SK-N-SH (cell line): ENCODE measurements at regions not wholly inside any gene's neighbourhood (a gene's known extent, or its start where the extent isn't known, plus 50 kb on each side); places are given as distances from the start of the nearest gene placed in this dataset.

Source experiments
- CTCF ChIA-PET: fragments of 300-600, 350-600 bp; formaldehyde crosslinking; extraction: SDS; loops from one replicate; lab custom pipeline; 2021; lab: Yijun Ruan, JAX
- POLR2A ChIA-PET: fragments of 350-600 bp; sonication (Branson Sonifier 250); formaldehyde crosslinking; extraction: SDS; loops from one replicate; lab custom pipeline; 2020; ENCODE audit warnings: antibody characterized with exemption, inconsistent platforms; lab: Yijun Ruan, JAX
- DNase-seq: peaks from one replicate; pipeline ENCODE4 v3.0.0; 2012
- H2AFZ ChIP-seq: fragments of 200-600 bp; sonication (generic); 2 replicates; pipeline ENCODE4 v1.8.1; 2016; ENCODE audit warnings: antibody characterized with exemption, mild to moderate bottlenecking, low read depth
- H3F3A ChIP-seq: fragments of 200-600 bp; sonication (generic); replicated peaks from 2 replicates; pipeline ENCODE3; 2016; ENCODE audit warnings: antibody characterized with exemption, mild to moderate bottlenecking; ENCODE audit not compliant: insufficient read depth
- H3K27ac ChIP-seq, 2 experiments: fragments of 200-500 bp in 1 of 2; fragments of 200-600 bp in 1 of 2; sonication (Bioruptor generic) in 1 of 2; sonication (generic), shearing (Covaris generic) in 1 of 2; 2 replicates each; pipeline versions ENCODE4 v1.5.1 to v1.6.1; 2014 to 2016; ENCODE audit warnings: low read depth in 2 of 2, inconsistent platforms in 1 of 2, low read length in 1 of 2, mild to moderate bottlenecking in 1 of 2, mixed read lengths in 1 of 2
- H3K27me3 ChIP-seq: fragments of 200-600 bp; sonication (generic), shearing (Covaris generic); 2 replicates; pipeline ENCODE4 v1.6.1; 2016; ENCODE audit warnings: mixed run types; ENCODE audit not compliant: insufficient read depth
- H3K36me3 ChIP-seq, 2 experiments: fragments of 200-500 bp in 1 of 2; fragments of 200-600 bp in 1 of 2; sonication (Bioruptor generic) in 1 of 2; sonication (generic) in 1 of 2; replicated peaks in 1 of 2; 2 replicates each; pipeline versions ENCODE3 to v1.5.1; 2014 to 2016; ENCODE audit warnings: low read length in 1 of 2, mild to moderate bottlenecking in 1 of 2; ENCODE audit not compliant: insufficient read depth in 2 of 2, control insufficient read depth in 1 of 2
- H3K4me1 ChIP-seq, 2 experiments: fragments of 200-500 bp in 1 of 2; fragments of 200-600 bp in 1 of 2; sonication (Bioruptor generic) in 1 of 2; sonication (generic), shearing (Covaris generic) in 1 of 2; 2 replicates each; pipeline versions ENCODE4 v1.5.1 to v1.6.1; 2014 to 2016; ENCODE audit warnings: low read depth in 1 of 2, low read length in 1 of 2, mixed run types in 1 of 2; ENCODE audit not compliant: insufficient read depth in 2 of 2, control insufficient read depth in 1 of 2
- H3K4me2 ChIP-seq: fragments of 200-600 bp; sonication (generic), shearing (Covaris generic); 2 replicates; pipeline ENCODE4 v1.6.1; 2017; ENCODE audit warnings: mixed run types
- H3K4me3 ChIP-seq, 2 experiments: fragments of 200-500 bp in 1 of 2; fragments of 200-600 bp in 1 of 2; sonication (Bioruptor generic) in 1 of 2; sonication (generic), shearing (Covaris generic) in 1 of 2; 2 replicates each; pipeline versions ENCODE4 v1.5.1 to v1.8.1; 2014 to 2016; ENCODE audit warnings: low read depth in 2 of 2, inconsistent platforms in 1 of 2, low read length in 1 of 2, mild to moderate bottlenecking in 1 of 2, mixed read lengths in 1 of 2, moderate library complexity in 1 of 2
- H3K79me2 ChIP-seq: fragments of 200-600 bp; sonication (generic); 2 replicates; pipeline ENCODE4 v1.8.1; 2017; ENCODE audit warnings: mild to moderate bottlenecking; ENCODE audit not compliant: insufficient read depth
- H3K9ac ChIP-seq: fragments of 200-600 bp; sonication (generic); 2 replicates; pipeline ENCODE4 v1.6.1; 2017; ENCODE audit warnings: mixed run types
- H3K9me2 ChIP-seq: fragments of 200-600 bp; sonication (generic); 2 replicates; pipeline ENCODE4 v1.6.1; 2017; ENCODE audit warnings: mixed run types
- H3K9me3 ChIP-seq: fragments of 200-600 bp; sonication (generic); 2 replicates; pipeline ENCODE4 v1.6.1; 2017; ENCODE audit warnings: mixed run types, mild to moderate bottlenecking, moderate library complexity
- H4K20me1 ChIP-seq: fragments of 200-600 bp; sonication (generic); 2 replicates; pipeline ENCODE4 v1.6.1; 2017; ENCODE audit warnings: mild to moderate bottlenecking, mixed run types; ENCODE audit not compliant: insufficient read depth
- CTCF ChIP-seq: fragments of 200-600 bp; sonication (generic); IDR thresholded peaks from 2 replicates; pipeline ENCODE4 v1.6.1; 2017; ENCODE audit warnings: antibody characterized with exemption, mild to moderate bottlenecking, moderate library complexity
- EP300 ChIP-seq, 2 experiments: IDR thresholded peaks; 2 replicates each; pipeline versions ENCODE4 v1.4.0 to v1.6.1; 2012; ENCODE audit warnings: borderline replicate concordance in 1 of 2, low read depth in 1 of 2, low read length in 1 of 2
- EZH2phosphoT487 ChIP-seq: fragments of 200-600 bp; sonication (generic); IDR thresholded peaks from 2 replicates; pipeline ENCODE4 v1.6.1; 2017; ENCODE audit warnings: low read depth, mixed run types, mild to moderate bottlenecking, antibody characterized with exemption, moderate library complexity, borderline replicate concordance
- FOSL2 ChIP-seq: IDR thresholded peaks from 2 replicates; pipeline ENCODE4 v1.4.0; 2012; ENCODE audit warnings: low read depth, mild to moderate bottlenecking, moderate library complexity, borderline replicate concordance
- FOXJ3 ChIP-seq: sonication (generic); formaldehyde crosslinking; IDR thresholded peaks from 2 replicates; pipeline ENCODE4 v1.5.1; 2020; ENCODE audit warnings: mild to moderate bottlenecking, missing genetic modification reagents
- FOXM1 ChIP-seq: IDR thresholded peaks from 2 replicates; pipeline ENCODE4 v1.4.0; 2012; ENCODE audit warnings: low read depth, mild to moderate bottlenecking
- IRF3 ChIP-seq: fragments of 150-350 bp; IDR thresholded peaks from 2 replicates; pipeline ENCODE4 v1.6.1; 2016; ENCODE audit warnings: mild to moderate bottlenecking, low read depth, low read length
- MEF2A ChIP-seq: IDR thresholded peaks from 2 replicates; pipeline ENCODE4 v1.4.0; 2012; ENCODE audit warnings: low read depth, borderline replicate concordance
- NFIC ChIP-seq: IDR thresholded peaks from 2 replicates; pipeline ENCODE4 v1.4.0; 2012; ENCODE audit warnings: borderline replicate concordance
- NRF1 ChIP-seq: IDR thresholded peaks from 2 replicates; pipeline ENCODE4 v1.6.1; 2012; ENCODE audit warnings: low read depth, mild to moderate bottlenecking, low read length
- RAD21 ChIP-seq: IDR thresholded peaks from 2 replicates; pipeline ENCODE4 v1.6.1; 2012; ENCODE audit warnings: mild to moderate bottlenecking, low read length
- REST ChIP-seq: IDR thresholded peaks from 2 replicates; pipeline ENCODE4 v1.6.1; 2012; ENCODE audit warnings: mild to moderate bottlenecking, low read depth, low read length, moderate library complexity
- RXRA ChIP-seq: IDR thresholded peaks from 2 replicates; pipeline ENCODE4 v1.4.0; 2012; ENCODE audit warnings: low read depth, mild to moderate bottlenecking, borderline replicate concordance
- TEAD4 ChIP-seq: IDR thresholded peaks from 2 replicates; pipeline ENCODE4 v1.4.0; 2012; ENCODE audit warnings: mild to moderate bottlenecking, borderline replicate concordance; ENCODE audit not compliant: insufficient read depth
- YY1 ChIP-seq: IDR thresholded peaks from 2 replicates; pipeline ENCODE4 v1.4.0; 2012; ENCODE audit warnings: low read depth, mild to moderate bottlenecking
- WGBS: methylation state at CpG from one replicate; pipeline ENCODE4 v1.1.6; 2017; ENCODE audit warnings: low lambda C conversion rate; 5-methylcytosine and 5-hydroxymethylcytosine counted together
- TF ChIP-seq, protein P1 (sequence below): fragments of 150-350 bp; IDR thresholded peaks from 2 replicates; pipeline ENCODE4 v1.6.1; 2017; ENCODE audit warnings: antibody characterized with exemption, low read length, low read depth, borderline replicate concordance

GRCh38 chr1:229209386-229209785 is 61.5 kb upstream of the RAB4A start:
- DNase-seq: no peak
- Histone ChIP-seq H3K9ac (no peak overlapping the region), H3K27me3 (no peaks in the 10 kb centered on the region; the same call in 1 of the 2 replicates), H3K36me3 (no peaks in the 10 kb centered on the region), H2AFZ (no peak overlapping the region), H3K4me2 (no peak overlapping the region), H3K27ac (no peak overlapping the region), H3F3A (no peaks in the 10 kb centered on the region), H3K9me3 (no peaks in the 10 kb centered on the region), H4K20me1 (no peaks in the 10 kb centered on the region)
- ChIA-PET POLR2A (no interaction called here), CTCF (interaction anchor here (1.0 kb wide), 1 partner anchor 545 kb away, joined by 3 read pairs; no protein-coding TSS in a partner anchor)
- WGBS: 63% methylated on average over 4 of the region's 4 CpGs
- TF ChIP-seq EZH2phosphoT487 (no peak), NFIC (no peak), REST (no peak), FOXJ3 (CRISPR knock-in tag) (no peak), RAD21 (no peak), TEAD4 (no peak), MEF2A (no peak), NRF1 (no peak), IRF3 (no peak)
- TF ChIP-seq, all 33 proteins: peak for 0
- Histone ChIP-seq H3K4me1 (peaks cover 0 to 3% of the 10 kb centered on the region in 2 experiments; a peak in 2 of 4 replicates), H3K4me3 (no peak overlapping the region), H3K79me2 (no peaks in the 10 kb centered on the region), H3K9me2 (no peaks in the 10 kb centered on the region)

GRCh38 chr1:229209816-229210215 is 61.1 kb upstream of the RAB4A start:
- Histone ChIP-seq H3K9me2 (no peaks in the 10 kb centered on the region), H3F3A (no peaks in the 10 kb centered on the region), H3K4me2 (no peak overlapping the region), H2AFZ (no peak overlapping the region), H3K79me2 (no peaks in the 10 kb centered on the region), H3K9ac (no peak overlapping the region), H3K27me3 (no peaks in the 10 kb centered on the region; the same call in 1 of the 2 replicates), H3K4me3 (no peak overlapping the region), H3K36me3 (no peaks in the 10 kb centered on the region), H3K9me3 (no peaks in the 10 kb centered on the region), H3K4me1 (peaks cover 0 to 3% of the 10 kb centered on the region in 2 experiments; a peak in 2 of 4 replicates), H3K27ac (no peak overlapping the region), H4K20me1 (no peaks in the 10 kb centered on the region)
- DNase-seq: no peak
- TF ChIP-seq YY1 (no peak), CTCF (no peak), EP300 (IDR thresholded peaks at IDR 0.05; ENCODE audit: borderline replicate concordance in 1 of 2, low read depth in 1 of 2, low read length in 1 of 2) (no peak), RXRA (no peak), IRF3 (no peak), FOXM1 (no peak), FOSL2 (no peak)
- TF ChIP-seq, protein P1, sequence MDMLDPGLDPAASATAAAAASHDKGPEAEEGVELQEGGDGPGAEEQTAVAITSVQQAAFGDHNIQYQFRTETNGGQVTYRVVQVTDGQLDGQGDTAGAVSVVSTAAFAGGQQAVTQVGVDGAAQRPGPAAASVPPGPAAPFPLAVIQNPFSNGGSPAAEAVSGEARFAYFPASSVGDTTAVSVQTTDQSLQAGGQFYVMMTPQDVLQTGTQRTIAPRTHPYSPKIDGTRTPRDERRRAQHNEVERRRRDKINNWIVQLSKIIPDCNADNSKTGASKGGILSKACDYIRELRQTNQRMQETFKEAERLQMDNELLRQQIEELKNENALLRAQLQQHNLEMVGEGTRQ: no peak
- CTCF ChIA-PET: interaction anchor here (0.9 kb wide), 1 partner anchor 18 kb away, joined by 4 read pairs; no protein-coding TSS in a partner anchor
- WGBS: 74% methylated on average over 3 of the region's 4 CpGs
- POLR2A ChIA-PET: no interaction called here
